ENCODE measurements at regions not wholly inside any gene's neighbourhood (a gene's known extent, or its start where the extent isn't known, plus 50 kb on each side); places are given as distances from the start of the nearest gene placed in this dataset.

DNA sequence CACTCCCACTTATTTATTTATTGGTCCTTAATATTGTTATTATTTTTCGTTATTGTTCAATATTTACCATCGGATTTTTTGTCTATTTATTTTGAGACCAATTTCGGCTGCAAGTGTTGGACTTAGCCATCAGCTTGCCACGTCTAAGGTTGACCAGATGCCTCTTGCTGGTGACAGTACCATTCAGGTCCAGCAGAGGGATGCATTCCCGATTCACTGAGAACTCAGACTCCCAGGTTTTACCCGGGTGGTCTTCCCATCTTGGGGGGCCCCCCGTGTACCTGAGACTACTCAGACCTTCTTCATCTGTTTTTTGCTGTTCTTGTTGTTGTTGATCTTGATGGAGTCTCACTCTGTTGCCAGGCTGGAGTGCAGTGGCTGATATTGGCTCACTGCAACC, 1435.2 kb downstream of the UQCRFS1 start:
- Mint-ChIP-seq H3K4me1 (no peaks in the 10 kb centered on the region), H3K36me3 (peaks cover 92% of the 10 kb centered on the region), H3K9me3 (peaks cover 90% of the 10 kb centered on the region), H3K4me3 (no peak overlapping the region), H3K27ac (no peak overlapping the region), H3K27me3 (ENCODE audit: low read depth) (peaks cover 32% of the 10 kb centered on the region)
- no peak for TF ChIP-seq NFYB (CRISPR knock-in tag; conservative IDR thresholded peaks at IDR 0.05; ENCODE audit: low read depth)
- TF ChIP-seq, protein P1, sequence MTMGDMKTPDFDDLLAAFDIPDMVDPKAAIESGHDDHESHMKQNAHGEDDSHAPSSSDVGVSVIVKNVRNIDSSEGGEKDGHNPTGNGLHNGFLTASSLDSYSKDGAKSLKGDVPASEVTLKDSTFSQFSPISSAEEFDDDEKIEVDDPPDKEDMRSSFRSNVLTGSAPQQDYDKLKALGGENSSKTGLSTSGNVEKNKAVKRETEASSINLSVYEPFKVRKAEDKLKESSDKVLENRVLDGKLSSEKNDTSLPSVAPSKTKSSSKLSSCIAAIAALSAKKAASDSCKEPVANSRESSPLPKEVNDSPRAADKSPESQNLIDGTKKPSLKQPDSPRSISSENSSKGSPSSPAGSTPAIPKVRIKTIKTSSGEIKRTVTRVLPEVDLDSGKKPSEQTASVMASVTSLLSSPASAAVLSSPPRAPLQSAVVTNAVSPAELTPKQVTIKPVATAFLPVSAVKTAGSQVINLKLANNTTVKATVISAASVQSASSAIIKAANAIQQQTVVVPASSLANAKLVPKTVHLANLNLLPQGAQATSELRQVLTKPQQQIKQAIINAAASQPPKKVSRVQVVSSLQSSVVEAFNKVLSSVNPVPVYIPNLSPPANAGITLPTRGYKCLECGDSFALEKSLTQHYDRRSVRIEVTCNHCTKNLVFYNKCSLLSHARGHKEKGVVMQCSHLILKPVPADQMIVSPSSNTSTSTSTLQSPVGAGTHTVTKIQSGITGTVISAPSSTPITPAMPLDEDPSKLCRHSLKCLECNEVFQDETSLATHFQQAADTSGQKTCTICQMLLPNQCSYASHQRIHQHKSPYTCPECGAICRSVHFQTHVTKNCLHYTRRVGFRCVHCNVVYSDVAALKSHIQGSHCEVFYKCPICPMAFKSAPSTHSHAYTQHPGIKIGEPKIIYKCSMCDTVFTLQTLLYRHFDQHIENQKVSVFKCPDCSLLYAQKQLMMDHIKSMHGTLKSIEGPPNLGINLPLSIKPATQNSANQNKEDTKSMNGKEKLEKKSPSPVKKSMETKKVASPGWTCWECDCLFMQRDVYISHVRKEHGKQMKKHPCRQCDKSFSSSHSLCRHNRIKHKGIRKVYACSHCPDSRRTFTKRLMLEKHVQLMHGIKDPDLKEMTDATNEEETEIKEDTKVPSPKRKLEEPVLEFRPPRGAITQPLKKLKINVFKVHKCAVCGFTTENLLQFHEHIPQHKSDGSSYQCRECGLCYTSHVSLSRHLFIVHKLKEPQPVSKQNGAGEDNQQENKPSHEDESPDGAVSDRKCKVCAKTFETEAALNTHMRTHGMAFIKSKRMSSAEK (CRISPR knock-in tag; IDR thresholded peaks at IDR 0.05; ENCODE audit: borderline replicate concordance), result no peak
- no peak for TF ChIP-seq OVOL2 (CRISPR knock-in tag; IDR thresholded peaks at IDR 0.05; ENCODE audit: borderline replicate concordance)
- TF ChIP-seq, protein P2, sequence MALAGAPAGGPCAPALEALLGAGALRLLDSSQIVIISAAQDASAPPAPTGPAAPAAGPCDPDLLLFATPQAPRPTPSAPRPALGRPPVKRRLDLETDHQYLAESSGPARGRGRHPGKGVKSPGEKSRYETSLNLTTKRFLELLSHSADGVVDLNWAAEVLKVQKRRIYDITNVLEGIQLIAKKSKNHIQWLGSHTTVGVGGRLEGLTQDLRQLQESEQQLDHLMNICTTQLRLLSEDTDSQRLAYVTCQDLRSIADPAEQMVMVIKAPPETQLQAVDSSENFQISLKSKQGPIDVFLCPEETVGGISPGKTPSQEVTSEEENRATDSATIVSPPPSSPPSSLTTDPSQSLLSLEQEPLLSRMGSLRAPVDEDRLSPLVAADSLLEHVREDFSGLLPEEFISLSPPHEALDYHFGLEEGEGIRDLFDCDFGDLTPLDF (CRISPR knock-in tag; IDR thresholded peaks at IDR 0.05), result no peak
- ChIA-PET CTCF (no interaction called here), POLR2A (no interaction called here)
- DNase-seq (ENCODE audit: low spot score) (no peak), ATAC-seq (no peak)

DNA sequence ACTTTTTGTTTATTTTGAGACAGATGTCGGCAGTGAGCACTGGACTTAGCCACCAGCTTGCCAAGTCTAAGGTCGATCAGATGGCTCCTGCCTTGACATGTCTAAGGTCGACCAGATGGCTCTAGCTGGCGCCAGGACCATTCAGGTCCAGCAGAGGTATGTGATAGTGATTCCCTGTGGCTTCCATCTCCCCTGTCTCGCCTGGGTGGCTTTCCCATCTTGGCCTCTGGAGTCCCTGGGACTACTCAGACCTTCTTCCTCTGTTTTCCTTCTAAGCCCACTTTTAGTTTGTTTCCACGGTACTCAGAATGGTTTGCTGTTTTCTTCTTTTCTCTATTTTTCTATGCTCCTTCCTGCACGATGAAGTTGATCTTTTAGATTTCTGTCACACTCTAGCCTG, 1435.7 kb downstream of the UQCRFS1 start:
- CTCF ChIA-PET, result no interaction called here
- POLR2A ChIA-PET, result no interaction called here
- peaks cover 37% of the 10 kb centered on the region for H3K27me3 Mint-ChIP-seq (ENCODE audit: low read depth)
- H3K9me3 Mint-ChIP-seq, result peaks cover 92% of the 10 kb centered on the region
- DNase-seq (ENCODE audit: low spot score) (no peak), ATAC-seq (no peak)
- H3K27ac Mint-ChIP-seq, result no peak overlapping the region
- TF ChIP-seq FOXJ3 (CRISPR knock-in tag; IDR thresholded peaks at IDR 0.05; ENCODE audit: borderline replicate concordance), result no peak
- TF ChIP-seq, protein P3, sequence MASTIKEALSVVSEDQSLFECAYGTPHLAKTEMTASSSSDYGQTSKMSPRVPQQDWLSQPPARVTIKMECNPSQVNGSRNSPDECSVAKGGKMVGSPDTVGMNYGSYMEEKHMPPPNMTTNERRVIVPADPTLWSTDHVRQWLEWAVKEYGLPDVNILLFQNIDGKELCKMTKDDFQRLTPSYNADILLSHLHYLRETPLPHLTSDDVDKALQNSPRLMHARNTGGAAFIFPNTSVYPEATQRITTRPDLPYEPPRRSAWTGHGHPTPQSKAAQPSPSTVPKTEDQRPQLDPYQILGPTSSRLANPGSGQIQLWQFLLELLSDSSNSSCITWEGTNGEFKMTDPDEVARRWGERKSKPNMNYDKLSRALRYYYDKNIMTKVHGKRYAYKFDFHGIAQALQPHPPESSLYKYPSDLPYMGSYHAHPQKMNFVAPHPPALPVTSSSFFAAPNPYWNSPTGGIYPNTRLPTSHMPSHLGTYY (CRISPR knock-in tag; IDR thresholded peaks at IDR 0.05), result no peak
- TF ChIP-seq NR2C2 (CRISPR knock-in tag; IDR thresholded peaks at IDR 0.05), result no peak
- no peak for TF ChIP-seq ZNF138 (CRISPR knock-in tag; conservative IDR thresholded peaks at IDR 0.05)
- no peak for TF ChIP-seq SMAD4 (CRISPR knock-in tag; IDR thresholded peaks at IDR 0.05)
- TF ChIP-seq NFYB (CRISPR knock-in tag; conservative IDR thresholded peaks at IDR 0.05; ENCODE audit: low read depth), result no peak
- no peak overlapping the region for H3K4me3 Mint-ChIP-seq
- no peaks in the 10 kb centered on the region for H3K4me1 Mint-ChIP-seq
- H3K36me3 Mint-ChIP-seq, result peaks cover 95% of the 10 kb centered on the region

DNA sequence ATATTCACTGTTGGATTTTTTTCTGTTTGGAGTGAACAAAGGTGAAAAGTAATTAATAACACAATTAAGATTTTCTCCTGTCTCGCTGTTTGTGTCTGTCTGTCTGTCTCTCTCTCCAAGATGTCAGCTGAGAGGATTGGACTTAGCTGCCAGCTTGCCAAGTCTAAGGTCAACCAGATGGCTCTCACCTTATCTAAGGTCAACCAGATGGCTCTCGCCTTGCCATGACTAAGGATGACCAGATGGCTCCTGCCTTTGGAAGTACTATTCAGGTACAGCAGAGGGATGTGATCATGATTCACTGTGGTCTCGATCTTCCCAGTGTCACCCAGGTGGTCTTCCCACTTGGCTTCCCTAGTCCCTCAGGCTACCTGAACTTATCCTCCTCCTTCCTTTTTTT, 1436.4 kb downstream of the UQCRFS1 start:
- ChIA-PET POLR2A (no interaction called here), CTCF (interaction anchor here (1.0 to 1.8 kb wide), 2 partner anchors 16 to 26 kb away, joined by 3 to 7 read pairs; no protein-coding TSS in a partner anchor)
- H3K27me3 Mint-ChIP-seq (ENCODE audit: low read depth), result peaks cover 44% of the 10 kb centered on the region
- DNase-seq (ENCODE audit: low spot score) (no peak), ATAC-seq (no peak)
- H3K27ac Mint-ChIP-seq, result no peak overlapping the region
- H3K4me1 Mint-ChIP-seq, result no peaks in the 10 kb centered on the region
- no peak for TF ChIP-seq ZNF263 (CRISPR knock-in tag; IDR thresholded peaks at IDR 0.05; ENCODE audit: low read depth)
- TF ChIP-seq, protein P4, sequence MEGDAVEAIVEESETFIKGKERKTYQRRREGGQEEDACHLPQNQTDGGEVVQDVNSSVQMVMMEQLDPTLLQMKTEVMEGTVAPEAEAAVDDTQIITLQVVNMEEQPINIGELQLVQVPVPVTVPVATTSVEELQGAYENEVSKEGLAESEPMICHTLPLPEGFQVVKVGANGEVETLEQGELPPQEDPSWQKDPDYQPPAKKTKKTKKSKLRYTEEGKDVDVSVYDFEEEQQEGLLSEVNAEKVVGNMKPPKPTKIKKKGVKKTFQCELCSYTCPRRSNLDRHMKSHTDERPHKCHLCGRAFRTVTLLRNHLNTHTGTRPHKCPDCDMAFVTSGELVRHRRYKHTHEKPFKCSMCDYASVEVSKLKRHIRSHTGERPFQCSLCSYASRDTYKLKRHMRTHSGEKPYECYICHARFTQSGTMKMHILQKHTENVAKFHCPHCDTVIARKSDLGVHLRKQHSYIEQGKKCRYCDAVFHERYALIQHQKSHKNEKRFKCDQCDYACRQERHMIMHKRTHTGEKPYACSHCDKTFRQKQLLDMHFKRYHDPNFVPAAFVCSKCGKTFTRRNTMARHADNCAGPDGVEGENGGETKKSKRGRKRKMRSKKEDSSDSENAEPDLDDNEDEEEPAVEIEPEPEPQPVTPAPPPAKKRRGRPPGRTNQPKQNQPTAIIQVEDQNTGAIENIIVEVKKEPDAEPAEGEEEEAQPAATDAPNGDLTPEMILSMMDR (IDR thresholded peaks at IDR 0.05), result no peak
- TF ChIP-seq IRF2 (CRISPR knock-in tag; IDR thresholded peaks at IDR 0.05; ENCODE audit: borderline replicate concordance, low read depth), result no peak
- TF ChIP-seq MXD4 (CRISPR knock-in tag; IDR thresholded peaks at IDR 0.05; ENCODE audit: borderline replicate concordance), result no peak
- TF ChIP-seq, protein P5, sequence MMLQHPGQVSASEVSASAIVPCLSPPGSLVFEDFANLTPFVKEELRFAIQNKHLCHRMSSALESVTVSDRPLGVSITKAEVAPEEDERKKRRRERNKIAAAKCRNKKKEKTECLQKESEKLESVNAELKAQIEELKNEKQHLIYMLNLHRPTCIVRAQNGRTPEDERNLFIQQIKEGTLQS (CRISPR knock-in tag; conservative IDR thresholded peaks at IDR 0.05), result no peak
- TF ChIP-seq, protein P6, sequence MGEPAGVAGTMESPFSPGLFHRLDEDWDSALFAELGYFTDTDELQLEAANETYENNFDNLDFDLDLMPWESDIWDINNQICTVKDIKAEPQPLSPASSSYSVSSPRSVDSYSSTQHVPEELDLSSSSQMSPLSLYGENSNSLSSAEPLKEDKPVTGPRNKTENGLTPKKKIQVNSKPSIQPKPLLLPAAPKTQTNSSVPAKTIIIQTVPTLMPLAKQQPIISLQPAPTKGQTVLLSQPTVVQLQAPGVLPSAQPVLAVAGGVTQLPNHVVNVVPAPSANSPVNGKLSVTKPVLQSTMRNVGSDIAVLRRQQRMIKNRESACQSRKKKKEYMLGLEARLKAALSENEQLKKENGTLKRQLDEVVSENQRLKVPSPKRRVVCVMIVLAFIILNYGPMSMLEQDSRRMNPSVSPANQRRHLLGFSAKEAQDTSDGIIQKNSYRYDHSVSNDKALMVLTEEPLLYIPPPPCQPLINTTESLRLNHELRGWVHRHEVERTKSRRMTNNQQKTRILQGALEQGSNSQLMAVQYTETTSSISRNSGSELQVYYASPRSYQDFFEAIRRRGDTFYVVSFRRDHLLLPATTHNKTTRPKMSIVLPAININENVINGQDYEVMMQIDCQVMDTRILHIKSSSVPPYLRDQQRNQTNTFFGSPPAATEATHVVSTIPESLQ (CRISPR knock-in tag; IDR thresholded peaks at IDR 0.05), result no peak
- no peak for TF ChIP-seq RORB (CRISPR knock-in tag; IDR thresholded peaks at IDR 0.05)
- peaks cover 97% of the 10 kb centered on the region for H3K36me3 Mint-ChIP-seq
- peaks cover 93% of the 10 kb centered on the region for H3K9me3 Mint-ChIP-seq
- H3K4me3 Mint-ChIP-seq, result no peak overlapping the region

Measured in WTC11 (cell line).